ENCODE measurements at regions not wholly inside any gene's neighbourhood (a gene's known extent, or its start where the extent isn't known, plus 50 kb on each side); places are given as distances from the start of the nearest gene placed in this dataset.

DNA sequence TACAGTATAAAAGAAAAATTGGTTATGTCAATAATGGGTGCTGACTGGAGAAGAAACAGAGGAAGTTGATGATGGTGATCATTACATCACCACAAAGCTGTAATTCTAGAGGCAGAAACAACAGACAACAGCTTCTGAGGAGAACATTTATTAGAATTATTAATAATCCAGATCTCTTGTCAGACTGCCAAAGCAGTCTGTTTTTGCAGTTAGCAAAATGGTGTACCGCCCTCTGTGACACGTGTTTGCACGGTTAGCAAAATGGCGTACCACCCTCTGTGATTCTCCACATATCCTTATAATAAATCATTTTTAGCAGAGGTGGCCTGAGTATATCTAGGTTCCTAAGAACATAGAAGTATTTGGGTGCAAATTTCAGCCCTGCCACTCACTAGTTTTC, 154.0 kb upstream of the TENT5D start:
- no peaks in the 10 kb centered on the region for H3K9me3 ChIP-seq (ENCODE audit: low read length)
- no peak overlapping the region for H3K4me2 ChIP-seq (ENCODE audit: low read length)
- no peaks in the 10 kb centered on the region for H3K9me2 ChIP-seq (ENCODE audit: insufficient read depth, low read length)
- H3K4me3 ChIP-seq (ENCODE audit: low read length), result no peak overlapping the region
- no peak overlapping the region for H3K9ac ChIP-seq (ENCODE audit: low read length)
- no peaks in the 10 kb centered on the region for H4K20me1 ChIP-seq (ENCODE audit: insufficient read depth)
- H3K79me2 ChIP-seq (replicated peaks; ENCODE audit: insufficient read depth, low read length), result no peaks in the 10 kb centered on the region
- H3F3A ChIP-seq (ENCODE audit: insufficient read depth, low read length, poor library complexity, severe bottlenecking), result no peaks in the 10 kb centered on the region
- TF ChIP-seq MXI1 (conservative IDR thresholded peaks at IDR 0.05; ENCODE audit: poor library complexity, severe bottlenecking) (no peak), SMC3 (conservative IDR thresholded peaks at IDR 0.05; ENCODE audit: poor library complexity) (no peak)
- H3K27ac ChIP-seq (ENCODE audit: low read length), result no peak overlapping the region
- H3K36me3 ChIP-seq (ENCODE audit: insufficient read depth, low read length), result no peaks in the 10 kb centered on the region
- H2AFZ ChIP-seq (ENCODE audit: low read depth, low read length), result no peak overlapping the region
- H3K27me3 ChIP-seq (ENCODE audit: insufficient read depth, low read depth, low read length), result no peaks in the 10 kb centered on the region

DNA sequence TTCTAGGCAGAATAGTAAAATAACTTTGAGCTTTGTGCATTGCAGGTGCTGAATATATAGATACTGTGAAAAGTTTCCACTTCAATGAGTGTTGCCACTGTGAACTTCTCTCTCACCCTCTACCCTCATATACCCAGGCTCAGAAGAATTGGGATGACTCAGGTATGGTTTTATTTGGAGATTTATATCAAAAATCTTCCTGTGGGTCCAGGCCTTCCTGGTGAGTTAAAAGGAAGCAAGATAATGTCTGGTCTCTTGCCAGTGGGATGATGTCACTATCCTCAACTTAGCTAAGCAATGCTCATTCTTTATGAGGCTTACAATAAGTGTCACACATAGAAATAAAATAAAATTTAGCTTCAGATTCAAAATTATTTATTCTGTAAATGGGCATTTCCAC, 153.3 kb upstream of the TENT5D start:
- Histone ChIP-seq H2AFZ (ENCODE audit: low read depth, low read length) (no peak overlapping the region), H3K79me2 (replicated peaks; ENCODE audit: insufficient read depth, low read length) (no peaks in the 10 kb centered on the region), H3K4me3 (ENCODE audit: low read length) (no peak overlapping the region), H4K20me1 (ENCODE audit: insufficient read depth) (no peaks in the 10 kb centered on the region), H3K9ac (ENCODE audit: low read length) (no peak overlapping the region), H3K36me3 (ENCODE audit: insufficient read depth, low read length) (no peaks in the 10 kb centered on the region), H3K4me2 (ENCODE audit: low read length) (no peak overlapping the region), H3K27me3 (ENCODE audit: insufficient read depth, low read depth, low read length) (no peaks in the 10 kb centered on the region), H3K27ac (ENCODE audit: low read length) (no peak overlapping the region), H3F3A (ENCODE audit: insufficient read depth, low read length, poor library complexity, severe bottlenecking) (no peaks in the 10 kb centered on the region), H3K9me2 (ENCODE audit: insufficient read depth, low read length) (no peaks in the 10 kb centered on the region), H3K9me3 (ENCODE audit: low read length) (no peaks in the 10 kb centered on the region)
- TF ChIP-seq, protein P1, sequence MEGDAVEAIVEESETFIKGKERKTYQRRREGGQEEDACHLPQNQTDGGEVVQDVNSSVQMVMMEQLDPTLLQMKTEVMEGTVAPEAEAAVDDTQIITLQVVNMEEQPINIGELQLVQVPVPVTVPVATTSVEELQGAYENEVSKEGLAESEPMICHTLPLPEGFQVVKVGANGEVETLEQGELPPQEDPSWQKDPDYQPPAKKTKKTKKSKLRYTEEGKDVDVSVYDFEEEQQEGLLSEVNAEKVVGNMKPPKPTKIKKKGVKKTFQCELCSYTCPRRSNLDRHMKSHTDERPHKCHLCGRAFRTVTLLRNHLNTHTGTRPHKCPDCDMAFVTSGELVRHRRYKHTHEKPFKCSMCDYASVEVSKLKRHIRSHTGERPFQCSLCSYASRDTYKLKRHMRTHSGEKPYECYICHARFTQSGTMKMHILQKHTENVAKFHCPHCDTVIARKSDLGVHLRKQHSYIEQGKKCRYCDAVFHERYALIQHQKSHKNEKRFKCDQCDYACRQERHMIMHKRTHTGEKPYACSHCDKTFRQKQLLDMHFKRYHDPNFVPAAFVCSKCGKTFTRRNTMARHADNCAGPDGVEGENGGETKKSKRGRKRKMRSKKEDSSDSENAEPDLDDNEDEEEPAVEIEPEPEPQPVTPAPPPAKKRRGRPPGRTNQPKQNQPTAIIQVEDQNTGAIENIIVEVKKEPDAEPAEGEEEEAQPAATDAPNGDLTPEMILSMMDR (IDR thresholded peaks at IDR 0.05; ENCODE audit: poor library complexity, severe bottlenecking), result no peak
- TF ChIP-seq EP300 (conservative IDR thresholded peaks at IDR 0.05; ENCODE audit: poor library complexity, severe bottlenecking) (no peak), SMC3 (conservative IDR thresholded peaks at IDR 0.05; ENCODE audit: poor library complexity) (no peak)
- TF ChIP-seq, protein P2, sequence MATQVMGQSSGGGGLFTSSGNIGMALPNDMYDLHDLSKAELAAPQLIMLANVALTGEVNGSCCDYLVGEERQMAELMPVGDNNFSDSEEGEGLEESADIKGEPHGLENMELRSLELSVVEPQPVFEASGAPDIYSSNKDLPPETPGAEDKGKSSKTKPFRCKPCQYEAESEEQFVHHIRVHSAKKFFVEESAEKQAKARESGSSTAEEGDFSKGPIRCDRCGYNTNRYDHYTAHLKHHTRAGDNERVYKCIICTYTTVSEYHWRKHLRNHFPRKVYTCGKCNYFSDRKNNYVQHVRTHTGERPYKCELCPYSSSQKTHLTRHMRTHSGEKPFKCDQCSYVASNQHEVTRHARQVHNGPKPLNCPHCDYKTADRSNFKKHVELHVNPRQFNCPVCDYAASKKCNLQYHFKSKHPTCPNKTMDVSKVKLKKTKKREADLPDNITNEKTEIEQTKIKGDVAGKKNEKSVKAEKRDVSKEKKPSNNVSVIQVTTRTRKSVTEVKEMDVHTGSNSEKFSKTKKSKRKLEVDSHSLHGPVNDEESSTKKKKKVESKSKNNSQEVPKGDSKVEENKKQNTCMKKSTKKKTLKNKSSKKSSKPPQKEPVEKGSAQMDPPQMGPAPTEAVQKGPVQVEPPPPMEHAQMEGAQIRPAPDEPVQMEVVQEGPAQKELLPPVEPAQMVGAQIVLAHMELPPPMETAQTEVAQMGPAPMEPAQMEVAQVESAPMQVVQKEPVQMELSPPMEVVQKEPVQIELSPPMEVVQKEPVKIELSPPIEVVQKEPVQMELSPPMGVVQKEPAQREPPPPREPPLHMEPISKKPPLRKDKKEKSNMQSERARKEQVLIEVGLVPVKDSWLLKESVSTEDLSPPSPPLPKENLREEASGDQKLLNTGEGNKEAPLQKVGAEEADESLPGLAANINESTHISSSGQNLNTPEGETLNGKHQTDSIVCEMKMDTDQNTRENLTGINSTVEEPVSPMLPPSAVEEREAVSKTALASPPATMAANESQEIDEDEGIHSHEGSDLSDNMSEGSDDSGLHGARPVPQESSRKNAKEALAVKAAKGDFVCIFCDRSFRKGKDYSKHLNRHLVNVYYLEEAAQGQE (IDR thresholded peaks at IDR 0.05; ENCODE audit: borderline replicate concordance), result no peak

DNA sequence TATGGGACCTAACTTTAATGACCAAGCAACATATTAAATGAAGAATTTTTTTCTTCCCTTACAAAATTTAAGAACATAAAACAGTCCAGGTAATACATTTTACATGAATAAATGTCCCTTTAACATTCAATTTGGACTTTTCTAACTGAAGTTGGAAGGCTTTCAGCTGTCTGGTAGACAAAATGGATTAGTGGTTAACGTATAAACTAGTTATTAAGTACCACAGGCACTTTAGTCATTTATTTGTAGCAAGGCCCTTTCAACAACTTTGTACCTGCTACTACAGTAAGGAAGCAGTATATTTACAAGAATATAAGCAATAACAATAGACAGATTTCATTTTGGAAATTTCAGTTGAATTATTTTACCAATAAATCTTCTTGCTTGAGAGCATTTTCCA, 152.5 kb upstream of the TENT5D start:
- Histone ChIP-seq H3K9ac (ENCODE audit: low read length) (no peak overlapping the region), H3K79me2 (replicated peaks; ENCODE audit: insufficient read depth, low read length) (no peaks in the 10 kb centered on the region), H3F3A (ENCODE audit: insufficient read depth, low read length, poor library complexity, severe bottlenecking) (no peaks in the 10 kb centered on the region), H3K36me3 (ENCODE audit: insufficient read depth, low read length) (no peaks in the 10 kb centered on the region), H3K9me2 (ENCODE audit: insufficient read depth, low read length) (no peaks in the 10 kb centered on the region), H3K27ac (ENCODE audit: low read length) (no peak overlapping the region), H3K4me2 (ENCODE audit: low read length) (no peak overlapping the region), H2AFZ (ENCODE audit: low read depth, low read length) (no peak overlapping the region), H3K4me3 (ENCODE audit: low read length) (no peak overlapping the region), H3K27me3 (ENCODE audit: insufficient read depth, low read depth, low read length) (no peaks in the 10 kb centered on the region), H3K9me3 (ENCODE audit: low read length) (no peaks in the 10 kb centered on the region), H4K20me1 (ENCODE audit: insufficient read depth) (no peaks in the 10 kb centered on the region)
- TF ChIP-seq MXI1 (conservative IDR thresholded peaks at IDR 0.05; ENCODE audit: poor library complexity, severe bottlenecking) (no peak), RAD21 (conservative IDR thresholded peaks at IDR 0.05) (no peak), POLR2AphosphoS5 (IDR thresholded peaks at IDR 0.05) (no peak), EP300 (conservative IDR thresholded peaks at IDR 0.05; ENCODE audit: poor library complexity, severe bottlenecking) (no peak), TAF1 (IDR thresholded peaks at IDR 0.05; ENCODE audit: low read depth) (no peak), EZH2 (IDR thresholded peaks at IDR 0.05; ENCODE audit: borderline replicate concordance, insufficient read depth, low read length, poor library complexity, severe bottlenecking) (no peak)
- TF ChIP-seq, protein P2 (IDR thresholded peaks at IDR 0.05; ENCODE audit: borderline replicate concordance), result no peak
